HG03135 (cell line): ENCODE measurements at regions not wholly inside any gene's neighbourhood (a gene's known extent, or its start where the extent isn't known, plus 50 kb on each side); places are given as distances from the start of the nearest gene placed in this dataset.
"Not testable (repeated sequence)": the region's sequence is repeated elsewhere in the genome, so short reads cannot be mapped to it uniquely, and the experiment has no call there.

Experiments
- ATAC-seq: cut with Tn5 transposase; IDR thresholded peaks from one replicate; pipeline ENCODE4 v1.9.1; 2021; ENCODE audit warnings: mild to moderate bottlenecking, moderate library complexity; ENCODE audit not compliant: unreplicated experiment

DNA sequence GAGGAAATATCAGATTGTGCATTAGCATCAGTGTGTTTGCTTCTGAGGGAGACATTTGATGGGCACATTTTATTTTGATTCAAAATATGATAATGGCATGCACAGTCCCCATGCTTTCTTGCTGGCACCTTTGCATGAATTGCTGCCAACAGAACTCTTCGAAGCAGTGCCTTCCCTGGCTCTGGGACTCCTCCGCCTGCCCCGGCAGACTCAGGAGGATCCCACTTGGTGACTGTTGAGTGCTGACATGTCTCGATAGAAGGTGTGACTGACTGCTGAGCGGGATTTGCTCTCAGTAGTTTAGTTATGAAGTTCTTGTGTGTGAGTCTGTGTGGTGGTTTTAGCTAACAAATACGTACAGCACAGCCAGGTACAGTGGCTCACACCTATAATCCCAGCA is 239.7 kb downstream of the FGF9 start:
- ATAC-seq, result no peak

DNA sequence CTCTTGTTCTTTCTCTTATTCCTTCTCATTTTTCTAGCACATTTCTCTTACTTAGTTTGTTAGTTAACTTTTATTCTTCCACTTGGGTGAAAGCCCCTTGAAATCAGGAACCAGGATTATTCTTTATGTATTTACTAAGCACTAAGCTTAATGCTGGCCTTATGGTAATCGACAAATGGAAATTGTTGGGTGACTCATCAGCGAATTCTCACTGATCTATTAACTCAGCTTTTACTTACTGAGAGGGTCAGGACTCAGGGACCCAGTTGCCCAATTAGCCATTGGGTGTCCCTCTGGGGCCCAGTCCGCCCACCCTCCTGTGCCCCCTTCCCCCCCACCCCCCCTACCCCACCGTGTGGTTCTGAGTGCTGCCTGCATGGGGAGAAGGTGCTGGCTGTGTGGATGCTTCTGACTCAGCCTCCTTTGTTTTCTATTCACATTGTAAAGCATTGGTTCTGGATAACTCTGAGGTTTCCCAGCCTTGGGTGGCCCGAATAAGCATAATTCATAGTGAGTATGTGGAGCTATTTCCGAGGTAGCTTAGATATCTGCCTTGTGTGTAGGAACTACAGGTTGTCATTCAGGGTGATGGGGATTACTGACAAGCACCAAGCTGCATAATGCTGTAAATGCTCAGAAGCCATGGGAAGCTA is 240.9 kb downstream of the FGF9 start:
- ATAC-seq, result no peak

DNA sequence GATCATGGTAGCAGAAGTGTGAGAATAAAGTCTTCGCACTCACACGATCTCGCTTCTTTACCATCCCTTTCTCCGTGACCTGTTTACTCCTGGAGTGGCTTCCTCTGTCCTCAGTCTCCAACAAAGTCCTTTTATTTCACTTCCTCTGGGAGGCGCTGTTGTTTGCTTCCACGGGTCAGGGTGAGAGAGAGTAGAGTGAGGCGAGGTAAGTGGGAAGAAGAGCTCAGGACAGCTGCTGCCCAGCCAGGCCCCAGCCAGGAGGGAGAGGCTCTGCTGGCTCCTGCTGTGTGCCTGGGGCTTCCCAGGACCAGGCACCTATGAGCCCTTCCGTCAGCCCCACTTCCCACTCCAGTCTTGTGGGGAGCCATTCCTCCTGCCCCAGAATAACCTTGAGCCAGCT is 242.1 kb downstream of the FGF9 start:
- no peak for ATAC-seq

DNA sequence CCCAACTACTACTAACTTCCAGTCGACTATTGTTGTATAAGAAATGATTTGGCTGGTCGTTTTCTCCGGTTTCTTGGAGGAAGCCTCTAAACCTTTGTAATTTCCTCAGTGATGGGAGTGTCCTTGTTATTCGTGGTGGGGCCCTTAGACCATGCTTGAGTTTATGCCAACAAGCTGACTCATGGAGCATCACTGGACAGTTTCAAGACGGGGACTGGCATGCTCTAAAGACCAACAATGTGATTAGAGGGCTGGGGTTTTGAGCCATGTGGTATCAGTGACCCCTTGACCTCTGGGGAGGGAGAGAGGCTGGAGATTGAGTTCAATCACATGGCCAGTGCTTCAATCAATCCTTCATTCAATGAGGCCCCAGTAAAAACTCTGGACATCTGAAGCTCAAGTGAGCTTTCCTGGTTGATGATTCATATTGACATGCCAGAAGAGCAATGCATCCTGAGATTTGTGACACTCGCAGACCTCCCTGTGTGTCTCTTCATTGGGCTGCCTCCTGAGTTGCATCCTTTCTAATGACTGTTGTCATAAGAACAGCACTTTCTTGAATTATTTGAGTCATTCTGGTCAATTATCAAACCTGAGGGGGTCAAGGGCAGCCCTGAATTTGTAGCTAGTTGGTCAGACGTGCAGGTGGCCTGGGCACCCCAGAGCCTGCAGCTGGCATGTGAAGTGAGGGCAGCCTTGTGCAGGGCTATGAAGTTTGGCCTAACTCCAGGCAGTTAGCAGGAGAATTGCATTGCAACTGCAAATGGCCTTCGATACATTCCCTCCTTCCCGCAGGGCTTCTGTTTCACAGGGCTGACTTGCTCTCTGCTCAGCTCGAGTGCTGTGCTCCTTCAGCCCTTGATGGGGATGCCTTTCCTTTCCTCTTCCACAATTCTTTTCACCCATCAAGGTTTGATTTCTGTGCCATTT is 246.5 kb downstream of the FGF9 start:
- ATAC-seq, result no peak

DNA sequence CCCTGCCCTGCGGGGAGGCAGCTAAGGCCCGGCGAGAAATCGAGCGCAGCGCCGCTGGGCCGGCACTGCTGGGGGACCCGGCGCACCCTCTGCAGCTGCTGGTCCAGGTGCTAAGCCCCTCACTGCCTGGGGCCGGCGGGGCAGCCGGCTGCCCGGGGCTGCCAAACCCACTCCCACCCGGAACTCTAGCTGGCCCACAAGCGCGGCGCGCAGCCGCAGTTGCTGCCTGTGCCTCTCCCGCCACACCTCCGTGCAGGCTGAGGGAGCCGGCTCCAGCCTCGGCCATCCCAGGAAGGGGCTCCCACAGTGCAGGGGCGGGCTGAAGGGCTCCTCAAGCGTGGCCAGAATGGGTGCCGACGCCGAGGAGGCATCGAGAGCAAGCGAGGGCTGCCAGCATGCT is 249.9 kb downstream of the FGF9 start:
- not testable (repeated sequence) for ATAC-seq

DNA sequence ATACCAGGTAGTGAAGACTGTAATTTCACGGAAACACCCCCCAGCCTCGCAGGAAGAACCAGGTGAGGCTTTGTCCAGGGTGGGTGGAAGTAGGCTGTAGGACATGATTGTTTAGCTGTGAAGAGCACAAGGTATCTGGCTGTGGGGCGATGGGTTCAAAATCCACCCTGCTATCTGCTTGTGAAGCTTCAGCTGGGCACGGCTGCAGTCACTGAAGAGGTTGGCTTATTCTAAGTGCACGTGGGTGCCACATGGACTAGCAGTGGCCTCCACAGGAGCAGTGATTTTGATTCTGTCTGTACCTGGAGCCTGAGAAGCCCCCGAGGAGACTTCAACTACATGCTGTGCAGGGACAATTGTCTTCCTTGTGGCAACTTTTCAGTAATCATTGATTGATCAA is 254.1 kb downstream of the FGF9 start:
- ATAC-seq, result no peak

DNA sequence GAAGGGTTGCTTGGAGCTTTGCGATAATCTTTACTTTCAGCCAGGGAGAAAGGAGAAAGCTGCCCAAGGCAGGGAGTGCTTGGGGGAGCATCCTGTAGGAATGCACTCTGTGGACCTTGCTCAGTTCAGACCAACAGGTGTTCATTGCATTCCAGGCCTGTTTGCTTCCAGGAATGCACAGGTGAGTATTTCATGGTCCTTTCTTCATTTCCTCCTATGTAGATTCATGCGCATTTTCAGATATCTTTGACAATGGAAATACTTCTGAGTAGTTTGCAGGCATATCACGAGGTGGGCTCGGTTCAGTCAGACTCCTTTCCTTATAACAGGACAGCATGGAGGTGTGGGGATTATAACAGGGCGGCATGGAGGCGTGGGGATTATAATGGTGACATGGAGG is 254.8 kb downstream of the FGF9 start:
- no peak for ATAC-seq

DNA sequence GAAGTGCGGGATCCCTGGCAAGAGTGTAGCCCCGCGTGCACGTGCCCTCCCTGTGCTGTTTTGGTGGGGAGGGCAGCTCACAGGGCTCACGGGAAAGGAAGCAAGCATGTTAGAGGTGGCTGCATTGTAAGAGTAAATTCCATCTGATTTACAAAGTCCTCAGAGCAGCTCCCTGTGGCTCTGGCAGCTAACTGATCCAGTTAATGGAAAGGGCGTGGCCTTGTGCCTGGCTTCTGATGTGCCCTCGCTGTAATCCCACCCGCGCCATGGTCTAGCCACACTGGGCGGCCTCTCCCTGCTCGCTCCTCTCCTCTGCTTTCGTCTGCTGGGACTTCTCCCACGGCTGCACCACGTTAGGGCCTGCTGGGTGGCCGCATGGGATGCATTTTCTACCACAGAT is 258.5 kb downstream of the FGF9 start:
- no peak for ATAC-seq

DNA sequence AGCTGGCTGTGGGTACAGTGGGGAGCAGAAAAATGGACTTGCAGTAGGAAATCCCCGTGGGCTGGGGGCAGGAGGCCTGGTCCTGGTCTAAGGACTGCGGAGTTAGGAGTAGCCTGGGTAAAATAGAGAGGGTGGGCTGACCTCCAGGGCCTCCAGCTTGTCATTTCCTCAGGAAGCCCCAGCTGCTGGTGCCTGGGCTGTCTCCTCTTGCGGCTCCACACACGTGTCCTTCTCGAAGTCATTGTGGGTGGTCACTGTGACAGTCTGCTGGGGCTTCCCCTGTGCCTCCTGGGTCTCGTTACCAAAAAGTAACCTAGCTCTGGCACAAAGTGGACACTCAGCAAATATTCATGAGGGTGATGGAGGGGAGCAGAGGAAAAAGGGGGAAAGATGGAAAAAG is 259.7 kb downstream of the FGF9 start:
- ATAC-seq, result no peak

DNA sequence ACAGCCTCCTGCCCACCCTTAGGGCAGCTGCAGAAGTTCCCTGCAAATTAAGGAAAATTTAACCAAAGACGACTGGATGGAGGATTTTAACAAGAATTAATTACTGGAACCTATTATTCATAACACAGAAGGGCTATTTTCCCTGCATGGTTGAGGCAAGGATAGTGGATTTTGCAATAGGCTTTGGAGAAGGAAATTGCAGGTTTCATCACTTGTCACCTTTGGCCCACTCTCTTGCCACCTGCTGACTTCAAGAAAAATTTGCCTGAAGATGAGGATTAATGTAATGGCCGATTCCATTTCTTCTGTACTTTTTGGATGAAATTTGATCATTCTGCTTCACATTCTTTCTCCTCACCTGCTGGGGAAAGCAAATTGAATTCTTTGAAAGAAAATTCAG is 261.7 kb downstream of the FGF9 start:
- ATAC-seq, result no peak

DNA sequence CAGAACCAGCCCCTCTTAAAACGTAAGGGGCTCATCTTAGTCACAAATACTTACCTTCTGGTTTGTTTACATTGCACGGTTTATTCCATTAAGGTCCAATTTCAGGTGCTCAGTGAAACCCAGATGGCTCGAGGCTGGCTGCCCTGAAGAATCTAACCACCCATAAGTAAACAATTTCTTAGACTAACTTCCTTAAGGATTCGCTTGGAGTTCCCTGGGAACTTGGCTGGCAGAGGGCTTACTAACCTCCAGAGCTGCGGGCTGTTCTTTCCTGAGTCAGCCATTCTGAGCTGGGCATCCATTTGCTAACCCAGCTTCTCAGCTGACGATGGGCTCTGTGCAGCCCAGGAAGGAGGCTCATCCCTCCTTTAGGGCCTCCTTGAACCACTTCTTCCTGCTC is 262.1 kb downstream of the FGF9 start:
- no peak for ATAC-seq

DNA sequence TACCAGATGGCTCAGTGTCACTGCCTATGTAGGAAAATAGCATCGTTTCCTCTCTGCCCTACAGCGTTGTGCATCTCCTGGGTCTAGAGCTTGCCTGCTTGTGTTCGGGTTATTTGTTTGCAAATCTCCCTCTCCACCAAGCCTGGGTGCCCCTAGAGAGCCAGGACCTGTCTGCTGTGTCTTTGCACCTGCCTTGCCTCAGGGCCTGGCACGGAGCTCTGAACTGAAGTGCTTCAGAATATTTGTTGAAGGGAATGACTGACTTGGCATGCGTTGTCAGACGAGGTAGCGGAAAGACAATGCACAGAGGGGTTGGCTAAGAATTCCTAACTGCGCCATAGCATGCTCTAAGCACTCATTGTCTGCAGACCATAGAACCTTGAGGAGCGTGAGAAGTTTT is 263.4 kb downstream of the FGF9 start:
- ATAC-seq, result no peak

DNA sequence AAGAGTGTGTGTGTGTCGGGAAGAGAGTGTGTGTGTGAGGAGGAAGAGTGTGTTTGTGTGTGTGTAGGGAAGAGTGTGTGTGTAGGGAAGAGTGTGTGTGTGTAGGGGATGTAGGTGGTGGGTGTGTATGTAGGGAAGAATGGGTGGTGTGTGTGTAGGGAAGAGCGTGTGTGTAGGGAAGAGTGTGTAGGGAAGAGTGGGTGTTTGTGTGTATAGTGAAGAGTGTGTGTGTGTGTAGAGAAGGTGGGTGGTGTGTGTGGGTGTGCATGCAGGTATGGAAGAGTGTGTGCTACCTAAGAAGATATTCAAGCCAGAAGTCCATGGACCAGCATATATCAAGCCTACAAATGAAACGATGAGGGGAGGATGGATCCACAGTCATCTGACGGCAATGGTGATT is 265.8 kb downstream of the FGF9 start:
- no peak for ATAC-seq

DNA sequence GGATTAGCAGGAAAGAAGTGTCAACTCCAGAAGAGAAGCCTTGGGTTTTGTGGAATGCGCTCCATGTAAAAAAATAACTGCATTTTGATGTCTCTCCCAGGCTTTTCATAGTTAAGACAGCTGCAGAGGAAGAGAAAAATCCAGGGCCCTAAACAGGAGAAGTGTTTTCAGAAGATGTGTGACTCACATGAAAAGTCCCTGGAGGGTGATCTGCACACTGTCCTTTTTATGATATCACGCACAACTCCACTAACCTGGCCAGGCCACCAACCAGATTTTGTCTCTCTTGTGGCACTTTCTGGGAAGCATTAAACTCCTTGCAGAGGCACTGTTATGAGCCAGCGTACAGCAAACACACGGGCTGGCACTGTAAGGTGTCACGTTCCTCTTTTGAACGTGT is 267.3 kb downstream of the FGF9 start:
- ATAC-seq, result no peak

DNA sequence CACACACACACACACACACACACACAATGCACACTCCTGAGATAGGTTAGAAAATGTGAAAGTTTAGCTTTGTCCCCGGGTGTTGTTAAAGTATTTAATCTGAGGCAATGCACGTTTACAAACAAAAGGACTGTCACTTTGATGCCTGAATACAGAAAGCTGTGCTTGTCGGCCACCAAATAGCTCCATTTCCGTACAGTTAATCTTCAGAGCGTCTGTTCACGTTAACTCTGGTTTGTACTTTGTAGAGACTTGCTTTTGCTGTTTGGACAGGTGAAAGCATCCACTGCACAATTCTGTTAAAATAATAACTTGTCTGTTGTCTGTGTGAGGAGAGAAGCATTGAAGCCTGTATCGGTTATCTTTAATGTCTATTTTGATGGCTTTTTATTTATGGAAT is 267.8 kb downstream of the FGF9 start:
- ATAC-seq, result no peak

DNA sequence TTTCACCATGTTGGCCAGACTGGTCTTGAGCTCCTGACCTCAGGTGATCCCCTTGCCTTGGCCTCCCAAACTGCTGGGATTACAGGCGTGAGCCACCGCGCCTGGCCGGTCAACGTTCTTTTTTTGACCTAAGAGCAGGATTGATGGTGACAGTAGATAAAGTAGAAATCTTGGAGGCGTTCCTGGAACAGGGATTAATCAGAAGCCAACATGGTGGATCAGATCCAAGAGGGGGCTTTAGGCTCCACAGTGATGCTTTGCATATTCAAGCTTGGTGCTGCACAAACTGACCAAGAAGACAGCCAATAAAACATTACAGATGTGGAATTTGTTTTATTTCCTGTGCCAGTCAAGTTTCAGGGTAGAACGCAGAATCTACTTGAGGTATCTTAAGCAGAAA is 271.2 kb downstream of the FGF9 start:
- ATAC-seq, result no peak

DNA sequence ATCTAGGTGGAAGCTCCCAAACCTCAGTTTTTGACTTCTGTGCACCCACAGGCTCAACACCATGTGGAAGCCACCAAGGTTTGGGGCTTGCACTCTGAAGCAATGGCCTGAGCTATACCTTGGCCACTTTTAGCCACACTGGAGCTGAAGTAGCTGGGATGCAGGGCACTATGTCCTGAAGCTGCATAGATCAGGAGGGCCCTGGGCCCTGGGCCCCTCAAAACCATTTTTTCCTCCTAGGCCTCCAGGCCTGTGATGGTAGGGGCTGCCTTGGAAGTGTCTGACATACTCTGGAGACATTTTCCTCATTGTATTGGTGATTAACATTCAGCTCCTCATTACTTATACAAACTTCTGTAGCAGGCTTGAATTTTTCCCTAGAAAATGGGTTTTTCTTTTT is 273.7 kb downstream of the FGF9 start:
- no peak for ATAC-seq

DNA sequence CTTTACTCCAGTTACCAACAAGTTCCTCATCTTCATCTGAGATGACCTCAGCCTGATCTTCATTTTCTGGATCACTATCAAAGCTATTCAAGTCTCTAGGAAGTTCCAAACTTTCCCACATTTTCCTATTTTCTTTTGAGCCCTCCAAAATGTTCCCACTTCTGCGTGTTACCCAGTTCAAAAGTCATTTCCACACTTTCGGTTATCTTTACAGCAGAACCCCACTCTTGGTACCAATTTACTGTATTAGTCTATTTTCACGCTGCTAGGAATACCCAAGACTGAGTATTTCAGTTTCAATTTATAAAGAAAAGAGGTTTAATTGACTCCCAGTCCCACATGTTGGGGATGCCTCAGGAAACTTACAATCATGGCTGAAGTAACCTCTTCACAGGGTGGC is 274.3 kb downstream of the FGF9 start:
- ATAC-seq, result no peak

DNA sequence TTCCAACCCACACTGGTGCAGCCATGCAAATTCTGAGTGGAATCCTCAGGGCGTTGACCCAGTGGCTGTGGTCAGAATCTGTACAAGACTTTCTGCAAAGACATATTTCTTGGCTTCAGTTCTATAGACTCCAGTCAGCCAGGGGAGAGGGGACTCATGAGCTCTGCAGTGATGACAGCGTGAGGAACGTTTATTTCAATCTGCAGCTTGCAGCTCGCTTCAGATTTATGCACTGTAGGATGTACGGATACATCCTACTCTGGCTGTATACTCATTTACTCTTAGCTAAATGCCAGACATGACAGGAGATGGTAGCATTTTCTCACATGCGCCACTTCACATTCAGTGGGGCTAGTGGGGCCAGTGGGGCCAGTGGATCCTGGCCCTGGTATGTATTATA is 276.1 kb downstream of the FGF9 start:
- ATAC-seq, result no peak

DNA sequence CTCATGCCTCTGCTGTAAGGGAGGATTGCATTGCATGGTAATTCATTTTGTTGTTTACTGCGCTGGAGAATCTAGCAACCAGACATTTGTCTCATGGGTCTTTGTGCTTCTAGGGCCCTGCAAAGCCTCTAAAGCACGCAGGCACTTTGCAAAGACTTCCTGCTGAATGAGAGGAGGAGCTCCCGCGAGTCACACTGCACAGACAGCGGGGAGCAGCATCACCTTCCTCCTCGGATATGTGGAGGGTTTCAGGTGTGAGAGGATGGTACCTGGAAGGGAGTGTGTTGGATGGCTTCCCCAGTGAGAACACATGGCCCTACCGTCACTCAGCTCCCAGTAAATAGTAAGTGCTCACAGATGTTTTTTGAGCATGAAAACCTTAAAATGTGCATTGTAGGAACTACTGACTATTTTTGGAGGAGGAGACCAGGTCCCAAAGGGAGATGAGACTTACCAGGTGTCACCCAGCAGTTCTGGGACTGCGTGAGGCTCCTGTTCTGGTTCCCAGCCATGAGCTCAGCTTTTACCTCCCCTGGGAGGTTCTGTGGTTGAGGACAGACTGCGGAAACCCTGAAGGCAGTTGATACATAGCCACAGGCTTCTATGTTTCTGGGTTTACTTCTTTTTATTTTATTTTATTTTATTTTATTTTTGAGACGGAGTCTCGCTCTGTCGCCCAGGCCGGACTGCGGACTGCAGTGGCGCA is 278.0 kb downstream of the FGF9 start:
- ATAC-seq, result peak; percentile 68

DNA sequence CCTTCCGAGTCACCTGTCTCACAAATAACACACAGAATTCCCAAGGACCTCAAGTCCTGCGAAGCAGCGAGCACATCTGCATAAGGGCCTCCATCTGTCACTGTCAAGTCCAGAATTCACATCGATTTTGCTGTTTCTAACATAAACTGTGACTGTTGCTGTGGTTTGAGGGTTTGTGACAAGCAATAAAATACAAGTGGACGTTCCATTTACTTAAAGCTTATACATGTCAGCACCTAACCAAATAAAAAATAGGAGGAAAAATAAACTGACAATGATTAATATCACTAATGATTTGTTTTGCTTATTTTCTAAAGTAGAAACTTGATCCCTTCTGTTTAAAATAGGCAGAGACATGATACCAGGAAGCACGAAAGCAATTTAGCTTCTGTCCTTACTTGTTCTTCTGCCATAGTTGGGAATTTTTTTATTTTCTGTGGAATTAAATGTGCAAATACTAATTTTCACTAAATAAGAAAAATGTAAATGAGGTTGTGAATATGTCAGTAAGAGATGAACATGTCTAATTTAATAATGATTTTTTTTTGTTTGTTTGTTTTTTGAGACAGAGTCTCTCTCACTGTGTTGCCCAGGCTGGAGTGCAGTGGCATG is 279.1 kb downstream of the FGF9 start:
- no peak for ATAC-seq
